GM13976 (cell line): ENCODE measurements at regions not wholly inside any gene's neighbourhood (a gene's known extent, or its start where the extent isn't known, plus 50 kb on each side); places are given as distances from the start of the nearest gene placed in this dataset.

ENCODE experiments used
- DNase-seq: peaks from one replicate; pipeline ENCODE4 v3.0.0; 2012; ENCODE audit warnings: low spot score
- CTCF ChIP-seq: IDR thresholded peaks from 2 replicates; pipeline ENCODE4 v1.5.1; 2012; ENCODE audit warnings: borderline replicate concordance, mild to moderate bottlenecking; ENCODE audit not compliant: insufficient read depth; ENCODE audit errors: extremely low read depth, missing control alignments, control extremely low read depth
- in situ Hi-C: fragments of 300-500 bp; cut with MboI; formaldehyde crosslinking; loops from one replicate; pipeline ENCODE4 v1.12.0; 2022; ENCODE audit warnings: low sequenced_read_pairs, mixed read lengths, inconsistent platforms; ENCODE audit not compliant: unreplicated experiment

DNA sequence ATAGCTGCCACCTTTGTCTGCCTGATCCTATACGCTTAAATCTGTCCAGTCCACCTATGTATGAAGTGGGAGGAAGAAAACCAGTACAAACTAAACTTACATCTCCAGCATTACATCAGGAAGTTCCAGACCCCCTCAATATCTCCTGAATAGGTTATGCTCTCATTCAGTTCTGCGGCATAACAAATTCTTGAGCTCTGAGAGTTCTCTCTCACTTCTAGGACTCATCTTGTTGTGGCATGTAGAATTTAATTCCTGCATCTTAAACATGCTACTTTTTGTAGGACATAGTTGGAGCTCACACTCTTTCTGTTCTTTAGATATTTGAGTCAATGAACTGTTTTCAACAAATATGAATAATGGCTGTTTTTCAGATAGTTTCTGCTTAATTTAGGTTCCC, 662.5 kb downstream of the CDH11 start:
- TF ChIP-seq CTCF = no peak
- in situ Hi-C loops = no loop called here
- DNase-seq = no peak

DNA sequence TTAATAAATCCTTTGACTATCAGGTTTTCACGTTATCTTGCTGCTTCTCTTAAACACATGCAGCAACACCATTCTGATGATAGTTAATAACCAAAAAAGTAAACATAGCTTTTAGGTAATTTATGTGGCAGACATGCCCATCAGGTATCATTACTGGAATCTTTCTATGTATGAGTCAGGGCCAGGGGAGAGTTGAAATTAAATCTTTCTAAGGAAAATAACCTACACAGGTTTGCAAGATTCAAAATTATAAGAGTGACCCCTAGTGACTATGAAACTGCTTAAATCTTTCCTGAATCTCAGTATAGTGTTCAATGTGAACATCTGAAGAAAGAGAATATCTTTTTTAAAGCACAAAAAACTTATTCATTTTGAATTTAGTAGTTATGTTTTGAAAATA, 666.6 kb downstream of the CDH11 start:
- DNase-seq = no peak

DNA sequence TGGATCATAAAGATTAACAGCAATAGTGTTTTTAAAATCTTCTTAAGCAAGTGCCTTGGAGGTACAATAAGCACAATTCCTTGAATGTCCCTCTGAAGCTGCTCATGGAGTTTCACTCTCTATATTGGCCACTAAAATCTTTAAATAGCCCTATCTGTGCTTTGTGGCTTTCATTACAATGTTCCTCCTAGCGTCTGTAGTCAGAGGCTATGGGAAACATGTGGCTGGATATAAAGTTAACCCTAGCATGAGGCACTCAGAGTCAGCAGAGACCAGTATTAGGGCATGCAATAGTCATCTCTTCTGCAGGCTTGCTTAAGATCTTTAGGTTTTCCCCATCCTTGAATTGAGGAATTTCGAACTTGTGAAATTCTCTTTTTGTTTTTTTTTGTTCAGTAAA, 668.2 kb downstream of the CDH11 start:
- DNase-seq = no peak
- in situ Hi-C loops = no loop called here
- no peak for TF ChIP-seq CTCF

More for the DNA sequence above, 666.6 kb downstream of the CDH11 start:
- in situ Hi-C loops = no loop called here
- no peak for TF ChIP-seq CTCF

DNA sequence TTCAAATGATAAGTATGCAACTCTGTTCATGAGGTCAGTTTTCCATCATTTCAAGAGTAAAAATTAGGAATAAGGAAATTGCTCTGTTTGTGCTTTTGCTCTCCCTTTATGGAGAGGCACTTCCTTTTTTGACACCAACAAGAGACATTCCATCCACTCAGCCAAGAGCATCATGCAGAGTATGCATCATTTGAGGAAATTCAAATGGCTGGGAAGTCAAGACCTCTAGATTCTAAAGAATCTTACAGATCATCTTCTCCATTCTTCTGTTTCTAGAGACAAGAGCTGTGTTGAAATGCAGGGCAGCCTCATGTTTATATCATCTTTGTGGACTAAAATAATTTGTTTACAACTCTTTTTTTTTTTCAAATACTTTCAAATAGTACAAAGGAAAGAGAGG, 669.4 kb downstream of the CDH11 start:
- in situ Hi-C loops = no loop called here
- no peak for DNase-seq
- no peak for TF ChIP-seq CTCF

GRCh38 chr16:64450177-64450576, 671.7 kb downstream of the CDH11 start:
- in situ Hi-C loops = no loop called here
- TF ChIP-seq CTCF = no peak

GRCh38 chr16:64449506-64449905, 672.4 kb downstream of the CDH11 start:
- DNase-seq = no peak
- no peak for TF ChIP-seq CTCF
- in situ Hi-C loops = no loop called here

More at GRCh38 chr16:64450177-64450576, 671.7 kb downstream of the CDH11 start:
- no peak for DNase-seq

- DNase-seq = no peak
- in situ Hi-C loops = no loop called here
- no peak for TF ChIP-seq CTCF
Measured at GRCh38 chr16:64445649-64446048, 676.2 kb downstream of the CDH11 start.
